Brain microvascular endothelial cell (primary cell): ENCODE measurements at regions not wholly inside any gene's neighbourhood (a gene's known extent, or its start where the extent isn't known, plus 50 kb on each side); places are given as distances from the start of the nearest gene placed in this dataset.

Source experiments
- DNase-seq: peaks from one replicate; pipeline ENCODE4 v3.0.0-alpha.2; 2020
- H3K27ac ChIP-seq: fragments of 250-450 bp; sonication (Bioruptor Pico); 2 replicates; pipeline ENCODE4 v1.5.1; 2020; ENCODE audit warnings: mild to moderate bottlenecking, moderate library complexity
- H3K27me3 ChIP-seq: fragments of 250-450 bp; sonication (Bioruptor Pico); replicated peaks from 2 replicates; pipeline ENCODE4 v1.5.1; 2020; ENCODE audit warnings: mild to moderate bottlenecking
- H3K36me3 ChIP-seq: fragments of 250-450 bp; sonication (Bioruptor Pico); replicated peaks from 2 replicates; pipeline ENCODE4 v1.5.1; 2020; ENCODE audit warnings: mild to moderate bottlenecking
- H3K4me3 ChIP-seq: 2 replicates; pipeline ENCODE4 v1.5.1; 2011; ENCODE audit warnings: low read depth, mild to moderate bottlenecking, control low read depth, low read length, moderate library complexity
- in situ Hi-C: cut with HindIII; loops from 2 replicates; pipeline ENCODE4 v1.10.0; 2017; ENCODE audit warnings: low sequenced_read_pairs, low pct_ligation_motif_present
- TF ChIP-seq, protein P1 (sequence below): IDR thresholded peaks from 2 replicates; pipeline ENCODE4 v1.5.1; 2011; ENCODE audit warnings: low read depth, mild to moderate bottlenecking, moderate library complexity, low read length, control low read depth, inconsistent platforms; ENCODE audit errors: missing control alignments

DNA sequence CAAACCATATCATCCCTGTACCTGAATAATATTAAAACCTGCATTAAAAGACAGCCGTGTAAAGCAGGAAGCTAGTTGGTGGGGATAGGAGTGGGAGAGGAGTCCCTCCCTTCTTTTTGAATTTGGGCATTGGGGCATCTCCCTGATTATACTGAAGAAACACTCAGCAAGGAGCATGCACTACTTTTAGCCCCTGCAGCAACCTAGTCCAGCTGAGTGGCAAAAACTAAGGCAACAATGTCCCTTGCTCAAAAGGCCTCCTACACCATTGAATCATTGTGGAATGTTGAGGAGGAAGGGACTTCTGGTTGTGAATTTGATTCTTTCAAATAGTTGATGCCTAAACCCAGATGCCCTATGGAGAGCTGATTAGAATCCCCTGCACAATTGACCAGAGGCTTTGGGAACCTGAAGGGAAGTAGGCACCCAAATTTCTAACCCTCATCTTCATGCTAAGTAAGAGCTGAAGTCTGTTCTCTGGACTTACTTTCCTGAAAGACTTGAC lies 111.7 kb downstream of the DDX1 start:
- H3K4me3 ChIP-seq, result no peak overlapping the region
- no peak overlapping the region for H3K27ac ChIP-seq
- no peaks in the 10 kb centered on the region for H3K36me3 ChIP-seq
- in situ Hi-C loops, result no loop called here
- no peak for DNase-seq
- TF ChIP-seq, protein P1, sequence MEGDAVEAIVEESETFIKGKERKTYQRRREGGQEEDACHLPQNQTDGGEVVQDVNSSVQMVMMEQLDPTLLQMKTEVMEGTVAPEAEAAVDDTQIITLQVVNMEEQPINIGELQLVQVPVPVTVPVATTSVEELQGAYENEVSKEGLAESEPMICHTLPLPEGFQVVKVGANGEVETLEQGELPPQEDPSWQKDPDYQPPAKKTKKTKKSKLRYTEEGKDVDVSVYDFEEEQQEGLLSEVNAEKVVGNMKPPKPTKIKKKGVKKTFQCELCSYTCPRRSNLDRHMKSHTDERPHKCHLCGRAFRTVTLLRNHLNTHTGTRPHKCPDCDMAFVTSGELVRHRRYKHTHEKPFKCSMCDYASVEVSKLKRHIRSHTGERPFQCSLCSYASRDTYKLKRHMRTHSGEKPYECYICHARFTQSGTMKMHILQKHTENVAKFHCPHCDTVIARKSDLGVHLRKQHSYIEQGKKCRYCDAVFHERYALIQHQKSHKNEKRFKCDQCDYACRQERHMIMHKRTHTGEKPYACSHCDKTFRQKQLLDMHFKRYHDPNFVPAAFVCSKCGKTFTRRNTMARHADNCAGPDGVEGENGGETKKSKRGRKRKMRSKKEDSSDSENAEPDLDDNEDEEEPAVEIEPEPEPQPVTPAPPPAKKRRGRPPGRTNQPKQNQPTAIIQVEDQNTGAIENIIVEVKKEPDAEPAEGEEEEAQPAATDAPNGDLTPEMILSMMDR, result no peak
- no peaks in the 10 kb centered on the region for H3K27me3 ChIP-seq

DNA sequence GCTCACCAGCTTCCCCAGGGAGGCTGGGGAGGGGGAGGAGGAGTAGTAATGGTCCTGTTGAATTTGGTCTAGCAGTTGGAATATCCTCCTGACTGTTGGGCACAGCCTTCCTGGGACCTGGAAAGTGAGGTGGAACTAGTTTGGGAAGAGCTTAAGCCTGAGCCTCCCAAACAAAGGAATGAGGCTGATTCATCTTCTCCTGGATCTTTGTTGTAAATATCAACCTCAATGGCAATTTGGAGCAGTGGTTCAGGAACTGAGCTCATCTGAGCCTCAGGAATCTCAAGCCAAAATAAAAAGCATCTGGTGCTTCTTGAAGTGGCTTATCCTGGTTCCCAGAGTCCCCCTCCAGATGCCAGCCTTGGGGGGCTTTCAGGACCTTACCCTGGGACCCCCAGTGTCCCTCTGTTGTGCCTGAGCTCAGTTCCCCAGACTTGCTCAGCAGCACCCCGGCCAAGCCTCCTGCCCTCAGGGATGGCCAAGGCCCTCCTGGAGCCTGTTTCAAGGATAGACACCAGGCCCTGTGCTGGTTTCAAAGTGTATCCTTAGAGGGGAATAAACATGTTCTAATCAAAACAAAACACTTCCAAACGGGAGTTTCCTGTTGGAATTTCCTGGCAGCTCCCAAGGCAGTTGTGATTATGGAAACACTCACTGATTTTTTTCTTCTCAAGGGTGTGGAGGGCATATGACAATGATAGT lies 112.6 kb downstream of the DDX1 start:
- Histone ChIP-seq H3K27me3 (no peaks in the 10 kb centered on the region), H3K27ac (no peak overlapping the region), H3K4me3 (no peak overlapping the region), H3K36me3 (no peaks in the 10 kb centered on the region)
- DNase-seq, result no peak
- TF ChIP-seq, protein P1, result no peak
- in situ Hi-C loops, result no loop called here

DNA sequence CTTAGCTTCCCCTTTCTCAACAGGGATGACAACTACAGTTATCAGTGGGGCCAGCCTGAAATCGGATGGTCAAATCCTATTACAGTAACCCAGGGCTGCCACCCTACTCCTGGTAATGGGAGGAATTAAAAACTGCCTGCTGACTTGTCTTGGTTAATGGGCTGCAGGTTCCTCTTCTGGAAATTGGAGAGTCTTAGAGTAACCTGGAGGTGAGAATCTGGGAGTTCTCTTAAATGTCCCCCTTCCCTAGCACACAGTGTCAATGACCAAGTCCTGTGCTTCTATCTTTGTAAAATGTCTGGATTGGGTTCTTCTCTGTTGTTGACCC lies 113.1 kb downstream of the DDX1 start:
- H3K36me3 ChIP-seq, result no peaks in the 10 kb centered on the region
- TF ChIP-seq, protein P1, result no peak
- no peak for DNase-seq
- in situ Hi-C loops, result no loop called here
- H3K27ac ChIP-seq, result no peak overlapping the region
- H3K27me3 ChIP-seq, result no peaks in the 10 kb centered on the region
- no peak overlapping the region for H3K4me3 ChIP-seq

DNA sequence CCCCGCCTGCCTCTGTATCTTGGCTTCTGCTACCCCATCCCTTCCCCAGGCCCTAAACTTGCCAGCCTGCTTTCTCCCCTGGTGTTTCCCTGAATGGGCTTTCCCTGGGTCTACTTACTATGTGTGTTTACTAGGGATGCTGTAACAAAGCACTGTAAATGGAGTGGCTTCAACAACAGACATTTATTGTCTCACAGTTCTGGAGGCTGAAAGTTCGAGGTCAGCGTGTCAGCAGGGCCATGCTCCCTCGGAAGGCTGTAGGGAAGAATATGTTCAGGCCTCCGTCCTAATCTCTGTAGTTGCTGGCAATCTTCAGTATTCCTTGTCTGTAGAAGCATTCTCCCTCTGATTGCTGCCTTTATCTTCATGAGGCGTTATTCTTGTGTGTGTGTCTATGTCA lies 113.6 kb downstream of the DDX1 start:
- H3K27me3 ChIP-seq, result no peaks in the 10 kb centered on the region
- in situ Hi-C loops, result no loop called here
- DNase-seq, result no peak
- no peaks in the 10 kb centered on the region for H3K36me3 ChIP-seq
- no peak overlapping the region for H3K27ac ChIP-seq
- H3K4me3 ChIP-seq, result no peak overlapping the region
- TF ChIP-seq, protein P1, result no peak

DNA sequence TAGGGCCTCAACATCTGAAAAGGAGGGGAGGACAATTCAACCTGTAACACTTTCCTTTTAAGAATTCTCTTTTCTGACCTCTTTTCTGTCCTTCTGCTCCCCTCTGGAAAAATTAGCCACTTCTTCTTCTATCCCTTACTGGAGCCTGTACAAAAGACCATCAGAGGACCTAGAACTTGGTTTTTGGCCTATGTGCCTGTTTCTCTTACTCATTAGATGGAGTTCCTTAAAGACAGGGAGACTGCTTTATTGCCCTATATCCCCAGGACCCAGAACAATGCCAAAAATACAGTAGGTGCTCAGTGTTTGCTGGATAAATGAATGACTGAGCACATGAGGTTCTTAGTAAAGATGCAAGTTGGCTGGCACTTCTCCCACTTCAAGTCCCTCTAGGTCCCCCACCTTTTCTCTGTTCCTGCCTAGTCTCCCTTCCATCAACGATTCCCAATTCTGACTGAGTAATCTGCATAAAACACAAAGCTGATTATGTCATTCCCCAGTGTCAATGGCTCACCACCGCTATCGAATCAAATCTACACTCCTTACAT lies 114.2 kb downstream of the DDX1 start:
- no peak overlapping the region for H3K27ac ChIP-seq
- in situ Hi-C loops, result no loop called here
- no peak overlapping the region for H3K4me3 ChIP-seq
- TF ChIP-seq, protein P1, result no peak
- no peaks in the 10 kb centered on the region for H3K36me3 ChIP-seq
- DNase-seq, result no peak
- no peaks in the 10 kb centered on the region for H3K27me3 ChIP-seq

DNA sequence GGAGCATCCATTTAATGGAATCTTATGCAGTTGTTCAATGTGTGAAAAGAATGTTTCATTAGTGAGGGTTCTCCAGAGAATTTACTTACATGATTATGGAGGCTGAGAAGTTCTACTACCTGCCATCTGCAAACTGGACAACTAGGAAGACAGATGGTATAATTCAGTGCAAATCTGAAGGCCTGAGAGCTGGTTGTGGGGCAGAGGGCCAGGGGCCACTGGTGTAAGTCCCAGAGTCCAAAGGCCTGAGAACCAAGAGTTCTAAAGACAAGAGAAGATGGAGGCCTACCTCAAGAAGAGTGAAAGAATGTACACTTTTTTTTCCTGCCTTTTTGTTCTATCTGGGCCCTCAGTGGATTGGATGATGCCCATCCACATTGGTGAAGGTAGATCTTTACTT lies 114.8 kb downstream of the DDX1 start:
- Histone ChIP-seq H3K36me3 (no peaks in the 10 kb centered on the region), H3K4me3 (no peak overlapping the region), H3K27ac (no peak overlapping the region), H3K27me3 (no peaks in the 10 kb centered on the region)
- TF ChIP-seq, protein P1, result no peak
- in situ Hi-C loops, result no loop called here
- no peak for DNase-seq
